ENCODE measurements at regions not wholly inside any gene's neighbourhood (a gene's known extent, or its start where the extent isn't known, plus 50 kb on each side); places are given as distances from the start of the nearest gene placed in this dataset.

DNA sequence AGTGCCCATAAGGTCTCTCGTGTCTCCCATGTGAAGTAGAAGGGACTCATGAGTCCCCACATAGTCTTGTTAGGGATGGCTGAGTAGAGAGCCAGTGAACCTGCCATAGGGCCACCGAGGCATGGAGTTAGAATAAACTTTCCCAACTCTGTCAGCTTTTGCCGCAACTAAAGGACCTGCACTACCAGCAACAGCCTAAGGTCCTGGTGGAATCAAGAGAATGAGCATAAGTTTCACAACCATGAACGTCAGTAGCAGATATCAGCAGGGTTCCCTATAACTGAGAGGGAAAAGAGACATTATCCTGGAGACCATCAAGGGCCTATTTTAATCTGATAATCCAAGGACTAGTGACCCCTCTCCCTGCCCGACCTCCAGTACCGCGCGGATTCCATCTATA is 60.3 kb upstream of the FNDC3B start:
- TF ChIP-seq, protein P1, sequence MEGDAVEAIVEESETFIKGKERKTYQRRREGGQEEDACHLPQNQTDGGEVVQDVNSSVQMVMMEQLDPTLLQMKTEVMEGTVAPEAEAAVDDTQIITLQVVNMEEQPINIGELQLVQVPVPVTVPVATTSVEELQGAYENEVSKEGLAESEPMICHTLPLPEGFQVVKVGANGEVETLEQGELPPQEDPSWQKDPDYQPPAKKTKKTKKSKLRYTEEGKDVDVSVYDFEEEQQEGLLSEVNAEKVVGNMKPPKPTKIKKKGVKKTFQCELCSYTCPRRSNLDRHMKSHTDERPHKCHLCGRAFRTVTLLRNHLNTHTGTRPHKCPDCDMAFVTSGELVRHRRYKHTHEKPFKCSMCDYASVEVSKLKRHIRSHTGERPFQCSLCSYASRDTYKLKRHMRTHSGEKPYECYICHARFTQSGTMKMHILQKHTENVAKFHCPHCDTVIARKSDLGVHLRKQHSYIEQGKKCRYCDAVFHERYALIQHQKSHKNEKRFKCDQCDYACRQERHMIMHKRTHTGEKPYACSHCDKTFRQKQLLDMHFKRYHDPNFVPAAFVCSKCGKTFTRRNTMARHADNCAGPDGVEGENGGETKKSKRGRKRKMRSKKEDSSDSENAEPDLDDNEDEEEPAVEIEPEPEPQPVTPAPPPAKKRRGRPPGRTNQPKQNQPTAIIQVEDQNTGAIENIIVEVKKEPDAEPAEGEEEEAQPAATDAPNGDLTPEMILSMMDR (IDR thresholded peaks at IDR 0.05) = no peak
- no peak for TF ChIP-seq POLR2A (IDR thresholded peaks at IDR 0.05)
